GM12873 (cell line): ENCODE measurements at regions not wholly inside any gene's neighbourhood (a gene's known extent, or its start where the extent isn't known, plus 50 kb on each side); places are given as distances from the start of the nearest gene placed in this dataset.

Source experiments
- CTCF ChIP-seq: IDR thresholded peaks from 2 replicates; pipeline ENCODE4 v1.5.1; 2012; ENCODE audit warnings: low read depth, mild to moderate bottlenecking, moderate library complexity, low read length, control low read depth; ENCODE audit not compliant: insufficient read depth; ENCODE audit errors: missing control alignments

DNA sequence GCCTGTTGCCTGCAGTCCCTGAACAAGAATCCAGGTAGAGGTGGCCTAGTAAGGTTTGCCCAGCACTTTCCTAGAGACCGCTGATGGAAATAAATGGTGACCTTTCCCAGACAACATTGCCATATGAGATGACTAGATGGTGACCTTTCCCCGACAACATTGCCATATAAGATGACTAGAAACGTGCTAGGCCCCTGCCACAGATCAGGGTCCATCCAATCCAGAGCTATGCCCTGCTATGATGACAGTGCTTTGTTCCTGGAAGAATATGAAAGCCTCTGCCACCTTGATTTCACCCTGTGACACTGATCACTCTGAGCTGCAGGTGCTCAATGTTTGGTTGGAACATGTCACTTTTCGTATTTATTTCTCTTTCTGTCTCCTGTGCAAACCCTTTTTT is 133.8 kb upstream of the SPTLC3 start:
- TF ChIP-seq CTCF = no peak

GRCh38 chr20:12875510-12875909 is 133.3 kb upstream of the SPTLC3 start:
- TF ChIP-seq CTCF = no peak

- no peak for TF ChIP-seq CTCF
Observed at GRCh38 chr20:12882832-12883506, 125.8 kb upstream of the SPTLC3 start.

DNA sequence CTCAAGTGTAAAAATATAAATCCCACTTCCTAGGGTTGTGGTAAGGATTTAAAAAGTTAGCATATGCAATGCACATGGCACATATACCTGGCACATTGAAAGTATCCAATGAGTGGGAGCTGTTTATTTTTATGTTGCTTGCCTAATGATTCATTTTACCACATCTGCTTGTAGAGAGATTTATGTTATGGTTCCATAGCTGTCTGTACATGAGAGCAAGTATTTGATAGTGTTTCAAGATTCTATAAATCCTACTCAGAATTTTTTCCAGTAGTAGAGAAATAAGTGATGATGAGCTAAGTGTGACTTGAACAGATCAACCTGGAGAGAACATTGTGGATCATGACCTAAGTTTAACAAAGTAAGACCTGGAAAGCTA is 125.3 kb upstream of the SPTLC3 start:
- no peak for TF ChIP-seq CTCF

- no peak for TF ChIP-seq CTCF
Observed at GRCh38 chr20:12886618-12887363, 122.0 kb upstream of the SPTLC3 start.

DNA sequence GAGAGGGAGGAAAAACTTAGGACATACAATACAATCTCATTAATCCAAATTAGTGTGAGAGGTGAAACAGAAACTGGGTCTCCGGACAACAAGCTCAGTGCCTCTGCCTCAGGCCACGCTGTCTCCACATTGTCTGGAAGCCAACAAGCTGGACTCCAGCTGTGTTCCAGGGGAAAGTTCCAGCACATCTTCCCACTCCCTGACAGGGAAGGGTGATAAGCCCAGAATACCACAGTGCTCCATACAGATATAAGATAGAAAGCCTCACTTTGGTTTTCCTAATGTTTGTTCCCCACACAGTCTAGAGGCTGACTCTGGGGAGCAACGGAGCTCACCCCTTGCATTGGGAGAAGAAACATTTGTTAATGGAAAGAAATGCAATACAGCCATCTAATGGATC is 117.1 kb upstream of the SPTLC3 start:
- no peak for TF ChIP-seq CTCF

DNA sequence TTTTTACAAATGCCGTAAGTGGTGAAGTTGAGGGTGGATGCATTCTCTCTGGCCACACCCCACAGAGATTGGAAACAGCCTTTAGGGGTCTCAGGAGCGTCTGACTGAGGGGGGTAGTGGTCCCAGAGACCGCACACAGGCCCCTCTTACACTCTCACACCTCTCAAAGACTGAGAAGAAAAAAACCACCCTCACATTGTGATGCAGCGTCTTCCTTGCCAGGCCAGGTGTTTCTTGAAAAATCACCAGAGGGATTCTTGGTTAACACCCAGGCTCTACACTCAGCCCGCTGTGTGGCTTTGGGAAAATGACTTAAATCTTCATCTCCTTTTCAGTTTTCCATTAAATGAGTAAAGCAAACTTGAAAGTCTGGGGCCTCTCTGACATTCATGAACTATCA is 115.8 kb upstream of the SPTLC3 start:
- TF ChIP-seq CTCF = no peak
